T-cell (primary cell): ENCODE measurements at regions not wholly inside any gene's neighbourhood (a gene's known extent, or its start where the extent isn't known, plus 50 kb on each side); places are given as distances from the start of the nearest gene placed in this dataset.

Experiments
- ATAC-seq, 4 experiments: fragments of 200-7000 bp in 3 of 4; fragments of 150-1000 bp in 1 of 4; cut with Tn5 transposase; replicated peaks in 1 of 4; 1 replicate in 3 of 4; 2 replicates in 1 of 4; pipeline ENCODE4 v1.10.0; 2021; ENCODE audit warnings: moderate library complexity in 3 of 4, mild to moderate bottlenecking in 2 of 4, moderate number of reproducible peaks in 1 of 4
- CTCF ChIA-PET, 2 donors: fragments of 300-600 bp; sonication (Branson Sonifier 250); formaldehyde crosslinking; loops; one replicate each; lab custom pipeline; 2022; ENCODE audit warnings: antibody characterized with exemption in 2 of 2; lab: Charles Lee
- POLR2A ChIA-PET, 2 donors: fragments of 300-600 bp; sonication (Branson Sonifier 250); formaldehyde crosslinking; loops; one replicate each; lab custom pipeline; 2022; ENCODE audit warnings: antibody characterized with exemption in 2 of 2; lab: Charles Lee
- DNase-seq, 35 experiments: peaks; one replicate each; pipeline versions ENCODE4 v3.0.0 to v3.0.0-alpha.2; 2013 to 2023
- H3K27ac ChIP-seq: one replicate; pipeline ENCODE4 v1.5.1; 2013; ENCODE audit warnings: low read length
- H3K27me3 ChIP-seq, 2 experiments: replicated peaks in 1 of 2; 1 replicate in 1 of 2; 2 replicates in 1 of 2; pipeline versions ENCODE4 v1.6.1 to v1.7.0; 2013; ENCODE audit warnings: low read length in 1 of 2, mixed read lengths in 1 of 2; ENCODE audit not compliant: control insufficient read depth in 2 of 2, insufficient read depth in 2 of 2; ENCODE audit errors: extremely low read depth in 1 of 2
- H3K36me3 ChIP-seq, 2 donors: 1 replicate in 1 of 2; 2 replicates in 1 of 2; pipeline versions ENCODE4 v1.6.1 to v1.7.0; 2013; ENCODE audit warnings: low read length in 1 of 2; ENCODE audit not compliant: control insufficient read depth in 2 of 2, insufficient read depth in 1 of 2; ENCODE audit errors: extremely low read depth in 1 of 2
- H3K4me1 ChIP-seq, 2 experiments: 1 replicate in 1 of 2; 2 replicates in 1 of 2; pipeline versions ENCODE4 v1.6.1 to v1.7.0; 2013; ENCODE audit warnings: low read length in 2 of 2, mixed read lengths in 1 of 2; ENCODE audit not compliant: insufficient read depth in 2 of 2, control insufficient read depth in 1 of 2; ENCODE audit errors: extremely low read depth in 1 of 2
- H3K4me3 ChIP-seq, 2 donors: 1 replicate in 1 of 2; 2 replicates in 1 of 2; pipeline versions ENCODE4 v1.5.1 to v1.7.0; 2013; ENCODE audit warnings: mild to moderate bottlenecking in 2 of 2, low read length in 1 of 2, moderate library complexity in 1 of 2; ENCODE audit not compliant: control insufficient read depth in 1 of 2; ENCODE audit errors: extremely low read depth in 1 of 2
- H3K9me3 ChIP-seq: 2 replicates; pipeline ENCODE4 v1.7.0; 2013
- H3K27ac Mint-ChIP-seq, 2 donors: one replicate each; pipeline ENCODE4 v1.8.0; 2020 to 2021; ENCODE audit warnings: mild to moderate bottlenecking in 2 of 2, mixed read lengths in 2 of 2
- H3K27me3 Mint-ChIP-seq, 2 donors: one replicate each; pipeline ENCODE4 v1.8.0; 2021 to 2022; ENCODE audit warnings: mixed read lengths in 2 of 2
- H3K36me3 Mint-ChIP-seq: one replicate; pipeline ENCODE4 v1.8.0; 2021; ENCODE audit warnings: mixed read lengths
- H3K4me1 Mint-ChIP-seq, 3 donors: one replicate each; pipeline ENCODE4 v1.8.0; 2020 to 2022; ENCODE audit warnings: mixed read lengths in 3 of 3, mild to moderate bottlenecking in 1 of 3
- H3K4me3 Mint-ChIP-seq, 3 donors: one replicate each; pipeline ENCODE4 v1.8.0; 2020 to 2022; ENCODE audit warnings: mild to moderate bottlenecking in 3 of 3, mixed read lengths in 3 of 3, moderate library complexity in 3 of 3
- H3K9me3 Mint-ChIP-seq, 3 donors: one replicate each; pipeline ENCODE4 v1.8.0; 2020 to 2022; ENCODE audit warnings: mixed read lengths in 3 of 3
- WGBS: methylation state at CpG from one replicate; pipeline ENCODE4 v1.1.5; 2013; ENCODE audit warnings: missing lambda C conversion rate; ENCODE audit not compliant: insufficient coverage; 5-methylcytosine and 5-hydroxymethylcytosine counted together

GRCh38 chr4:130349745-130350144 is 1253.8 kb downstream of the C4orf33 start:
- H3K9me3 Mint-ChIP-seq, result peaks cover 0 to 5% (median 0%) of the 10 kb centered on the region in 3 donors
- WGBS, result 87% methylated on average over 7 of the region's 7 CpGs
- no peaks in the 10 kb centered on the region for H3K9me3 ChIP-seq
- ChIA-PET CTCF (no interaction called here), POLR2A (no interaction called here)
- no peaks in the 10 kb centered on the region for H3K27me3 ChIP-seq
- H3K36me3 Mint-ChIP-seq, result no peaks in the 10 kb centered on the region
- no peaks in the 10 kb centered on the region for H3K27me3 Mint-ChIP-seq
- H3K27ac Mint-ChIP-seq, result no peak overlapping the region
- no peaks in the 10 kb centered on the region for H3K4me1 Mint-ChIP-seq
- H3K36me3 ChIP-seq, result no peaks in the 10 kb centered on the region
- DNase-seq (no peak), ATAC-seq (no peak)
- no peak overlapping the region for H3K4me3 ChIP-seq
- no peak overlapping the region for H3K4me3 Mint-ChIP-seq
- H3K27ac ChIP-seq, result no peak overlapping the region
- H3K4me1 ChIP-seq, result no peaks in the 10 kb centered on the region

- Histone ChIP-seq H3K27ac (no peak overlapping the region), H3K4me1 (no peaks in the 10 kb centered on the region), H3K27me3 (no peaks in the 10 kb centered on the region), H3K9me3 (no peaks in the 10 kb centered on the region), H3K36me3 (no peaks in the 10 kb centered on the region), H3K4me3 (no peak overlapping the region)
- CTCF ChIA-PET, result no interaction called here
- no peak for ATAC-seq
- no peaks in the 10 kb centered on the region for H3K27me3 Mint-ChIP-seq
- POLR2A ChIA-PET, result no interaction called here
- no CpG with 5 or more reads among the region's 1 CpG for WGBS
- no peak for DNase-seq
- H3K9me3 Mint-ChIP-seq, result peaks cover 0 to 3% (median 0%) of the 10 kb centered on the region in 3 donors
- H3K27ac Mint-ChIP-seq, result no peak overlapping the region
- H3K4me1 Mint-ChIP-seq, result no peaks in the 10 kb centered on the region
- H3K36me3 Mint-ChIP-seq, result no peaks in the 10 kb centered on the region
- H3K4me3 Mint-ChIP-seq, result no peak overlapping the region
Measured at GRCh38 chr4:130356873-130357272, 1260.9 kb downstream of the C4orf33 start.

DNA sequence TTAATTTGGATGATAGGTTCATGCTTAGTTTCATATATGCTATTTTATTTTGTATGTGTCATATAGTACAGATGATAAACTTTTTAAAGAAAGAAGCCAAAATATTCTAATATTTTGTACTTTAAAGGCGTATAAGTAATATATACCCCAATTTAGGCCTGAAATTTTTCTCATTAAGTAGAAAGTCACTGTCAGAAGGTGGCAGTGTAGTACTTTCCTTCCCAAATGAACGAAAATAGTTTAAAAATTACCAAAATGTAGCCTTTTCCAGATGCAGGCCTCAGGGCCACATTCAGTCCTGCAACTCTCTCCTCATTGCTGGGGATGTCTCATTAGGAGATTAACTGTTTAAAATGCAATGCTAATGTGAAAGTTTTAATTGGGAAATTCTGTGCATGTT is 1263.6 kb downstream of the C4orf33 start:
- H3K9me3 Mint-ChIP-seq, result peaks cover 0 to 3% (median 0%) of the 10 kb centered on the region in 3 donors
- WGBS, result no CpG with 5 or more reads among the region's 2 CpGs
- Histone ChIP-seq H3K27ac (no peak overlapping the region), H3K36me3 (no peaks in the 10 kb centered on the region), H3K9me3 (no peaks in the 10 kb centered on the region), H3K4me1 (no peaks in the 10 kb centered on the region), H3K4me3 (no peak overlapping the region), H3K27me3 (no peaks in the 10 kb centered on the region)
- no peaks in the 10 kb centered on the region for H3K36me3 Mint-ChIP-seq
- no peaks in the 10 kb centered on the region for H3K27me3 Mint-ChIP-seq
- H3K4me1 Mint-ChIP-seq, result no peaks in the 10 kb centered on the region
- ChIA-PET POLR2A (no interaction called here), CTCF (no interaction called here)
- no peak overlapping the region for H3K4me3 Mint-ChIP-seq
- no peak for DNase-seq
- H3K27ac Mint-ChIP-seq, result no peak overlapping the region
- no peak for ATAC-seq

DNA sequence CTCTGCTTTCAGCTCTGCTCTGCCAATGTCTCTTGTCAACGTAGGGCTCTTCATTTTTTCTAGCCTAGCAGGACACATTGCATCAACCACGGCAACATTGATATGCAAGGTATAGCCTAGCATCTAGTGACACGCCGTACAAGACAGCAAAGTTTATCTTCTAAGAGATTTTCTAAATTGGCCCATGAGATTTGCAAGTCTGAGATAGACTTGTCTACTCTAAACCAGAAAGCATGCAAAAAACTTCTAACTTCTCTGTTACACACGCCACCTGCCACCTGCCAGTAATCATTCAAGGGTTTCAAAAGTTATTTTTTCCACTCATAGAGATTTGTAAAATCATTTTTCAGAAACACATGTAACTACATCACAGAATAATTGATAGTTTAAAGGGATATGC is 1265.7 kb downstream of the C4orf33 start:
- H3K27me3 ChIP-seq, result no peaks in the 10 kb centered on the region
- H3K4me3 ChIP-seq, result no peak overlapping the region
- no peak overlapping the region for H3K4me3 Mint-ChIP-seq
- no peaks in the 10 kb centered on the region for H3K36me3 Mint-ChIP-seq
- no peaks in the 10 kb centered on the region for H3K4me1 Mint-ChIP-seq
- no peaks in the 10 kb centered on the region for H3K4me1 ChIP-seq
- no peaks in the 10 kb centered on the region for H3K27me3 Mint-ChIP-seq
- H3K9me3 ChIP-seq, result no peaks in the 10 kb centered on the region
- H3K36me3 ChIP-seq, result no peaks in the 10 kb centered on the region
- H3K27ac Mint-ChIP-seq, result no peak overlapping the region
- no peak for ATAC-seq
- WGBS, result 72% methylated on average over 4 of the region's 5 CpGs
- H3K27ac ChIP-seq, result no peak overlapping the region
- CTCF ChIA-PET, result no interaction called here
- peaks cover 0 to 3% (median 2%) of the 10 kb centered on the region in 3 donors for H3K9me3 Mint-ChIP-seq
- POLR2A ChIA-PET, result no interaction called here
- DNase-seq, result no peak

DNA sequence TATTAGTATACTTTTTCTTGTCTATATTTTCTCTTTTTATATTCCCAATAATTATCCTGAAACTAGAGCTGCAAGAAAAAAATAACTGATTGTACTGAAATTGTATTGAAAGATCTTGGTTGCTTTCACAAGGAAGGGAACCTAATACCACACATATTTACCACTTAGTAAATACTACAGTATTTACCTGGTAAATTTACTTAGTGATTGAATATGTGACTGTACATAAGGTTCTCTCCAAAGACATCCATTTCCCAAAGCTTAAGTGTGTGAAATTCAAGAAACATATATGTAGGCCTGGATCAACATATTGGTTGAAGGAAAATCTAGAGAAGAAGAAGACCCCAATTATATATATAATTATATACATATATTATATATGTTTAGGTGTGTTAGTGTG is 1272.7 kb downstream of the C4orf33 start:
- Mint-ChIP-seq H3K36me3 (no peaks in the 10 kb centered on the region), H3K27ac (no peak overlapping the region), H3K4me1 (no peaks in the 10 kb centered on the region), H3K9me3 (peaks cover 0 to 6% (median 4%) of the 10 kb centered on the region in 3 donors), H3K4me3 (no peak overlapping the region), H3K27me3 (no peaks in the 10 kb centered on the region)
- Histone ChIP-seq H3K27me3 (no peaks in the 10 kb centered on the region), H3K9me3 (no peaks in the 10 kb centered on the region), H3K27ac (no peak overlapping the region), H3K4me3 (no peak overlapping the region), H3K4me1 (no peaks in the 10 kb centered on the region), H3K36me3 (no peaks in the 10 kb centered on the region)
- POLR2A ChIA-PET, result no interaction called here
- CTCF ChIA-PET, result no interaction called here
- ATAC-seq (no peak), DNase-seq (no peak)

DNA sequence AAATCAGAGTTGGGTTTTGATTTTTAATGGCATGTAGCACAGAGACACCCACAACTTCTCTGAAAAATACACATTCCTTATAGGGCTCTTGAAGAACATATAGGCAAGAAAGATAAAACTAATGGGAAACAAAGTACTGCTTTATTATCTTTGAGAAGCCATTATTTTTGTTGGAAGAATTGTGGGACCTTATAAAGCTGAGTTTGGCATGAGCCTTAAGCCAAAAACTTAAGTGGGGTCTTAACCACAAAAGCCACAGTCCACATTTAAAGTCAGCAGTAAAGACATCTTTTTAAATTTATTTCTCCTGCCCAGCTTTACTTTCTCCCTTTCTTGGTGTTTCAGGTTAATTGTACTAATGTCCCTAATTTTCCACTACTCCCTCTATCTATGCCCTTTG is 1297.3 kb downstream of the C4orf33 start:
- no peaks in the 10 kb centered on the region for H3K9me3 ChIP-seq
- ATAC-seq (no peak), DNase-seq (no peak)
- H3K4me3 ChIP-seq, result no peak overlapping the region
- H3K4me3 Mint-ChIP-seq, result no peak overlapping the region
- POLR2A ChIA-PET, result no interaction called here
- H3K36me3 ChIP-seq, result no peaks in the 10 kb centered on the region
- no peaks in the 10 kb centered on the region for H3K27me3 Mint-ChIP-seq
- no peaks in the 10 kb centered on the region for H3K36me3 Mint-ChIP-seq
- no peaks in the 10 kb centered on the region for H3K4me1 Mint-ChIP-seq
- CTCF ChIA-PET, result no interaction called here
- H3K27ac Mint-ChIP-seq, result no peak overlapping the region
- H3K27me3 ChIP-seq, result no peaks in the 10 kb centered on the region
- H3K4me1 ChIP-seq, result no peaks in the 10 kb centered on the region
- no peak overlapping the region for H3K27ac ChIP-seq
- H3K9me3 Mint-ChIP-seq, result peaks cover 0 to 9% (median 8%) of the 10 kb centered on the region in 3 donors

- DNase-seq (no peak), ATAC-seq (no peak)
- H3K4me1 Mint-ChIP-seq, result no peaks in the 10 kb centered on the region
- H3K4me3 Mint-ChIP-seq, result no peak overlapping the region
- ChIA-PET POLR2A (no interaction called here), CTCF (no interaction called here)
- 95% methylated on average over 2 of the region's 3 CpGs for WGBS
- Histone ChIP-seq H3K9me3 (no peaks in the 10 kb centered on the region), H3K4me3 (no peak overlapping the region), H3K27me3 (no peaks in the 10 kb centered on the region), H3K4me1 (no peaks in the 10 kb centered on the region), H3K36me3 (no peaks in the 10 kb centered on the region), H3K27ac (no peak overlapping the region)
- no peaks in the 10 kb centered on the region for H3K36me3 Mint-ChIP-seq
- no peaks in the 10 kb centered on the region for H3K27me3 Mint-ChIP-seq
- H3K9me3 Mint-ChIP-seq, result peaks cover 3 to 11% (median 8%) of the 10 kb centered on the region in 3 donors
- no peak overlapping the region for H3K27ac Mint-ChIP-seq
Measured at GRCh38 chr4:130393642-130394041, 1297.7 kb downstream of the C4orf33 start.
